Tibial nerve (tissue), 4 donors: ENCODE measurements at regions not wholly inside any gene's neighbourhood (a gene's known extent, or its start where the extent isn't known, plus 50 kb on each side); places are given as distances from the start of the nearest gene placed in this dataset.

Experiments
- DNase-seq, 2 donors: peaks; one replicate each; pipeline ENCODE4 v3.0.0-alpha.2; 2019; ENCODE audit warnings: low spot score in 2 of 2
- H3K27ac ChIP-seq, 4 donors: fragments of 200-600 bp; sonication (generic) in 3 of 4; one replicate each; pipeline ENCODE4 v1.5.1; 2017 to 2019; ENCODE audit warnings: mild to moderate bottlenecking in 1 of 4
- H3K27me3 ChIP-seq, 2 donors: fragments of 200-600 bp; sonication (generic) in 1 of 2; one replicate each; pipeline versions ENCODE4 v1.5.1 to v1.6.0; 2017 to 2019
- H3K36me3 ChIP-seq, 3 donors: fragments of 200-600 bp; sonication (generic); one replicate each; pipeline ENCODE4 v1.5.1; 2018 to 2019
- H3K4me1 ChIP-seq, 4 donors: fragments of 200-600 bp; sonication (generic) in 3 of 4; one replicate each; pipeline ENCODE4 v1.5.1; 2017 to 2019
- H3K4me3 ChIP-seq, 4 donors: fragments of 200-600 bp; sonication (generic) in 3 of 4; one replicate each; pipeline ENCODE4 v1.5.1; 2017 to 2019; ENCODE audit warnings: mild to moderate bottlenecking in 1 of 4, moderate library complexity in 1 of 4
- H3K9me3 ChIP-seq, 4 donors: fragments of 200-600 bp; sonication (generic) in 3 of 4; one replicate each; pipeline ENCODE4 v1.5.1; 2017 to 2019
- EP300 ChIP-seq, 2 donors: sonication (generic); formaldehyde crosslinking; IDR thresholded peaks; one replicate each; pipeline ENCODE4 v1.6.1; 2017; ENCODE audit warnings: antibody characterized with exemption in 2 of 2, mild to moderate bottlenecking in 1 of 2
- POLR2A ChIP-seq, 2 donors: fragments of 450-650 bp; IDR thresholded peaks; one replicate each; pipeline ENCODE4 v1.6.1; 2017; ENCODE audit warnings: antibody characterized with exemption in 2 of 2, mild to moderate bottlenecking in 2 of 2, moderate library complexity in 2 of 2
- WGBS, 2 donors: methylation state at CpG; one replicate each; pipeline ENCODE4 v1.1.5; 2018; 5-methylcytosine and 5-hydroxymethylcytosine counted together
- TF ChIP-seq, protein P1 (sequence below), 5 experiments: fragments of 200-600 bp in 3 of 5; fragments of 450-650 bp in 2 of 5; sonication (generic) in 3 of 5; IDR thresholded peaks; one replicate each; pipeline ENCODE4 v1.5.1; 2016 to 2019; ENCODE audit warnings: antibody characterized with exemption in 5 of 5, mild to moderate bottlenecking in 3 of 5, moderate library complexity in 2 of 5

DNA sequence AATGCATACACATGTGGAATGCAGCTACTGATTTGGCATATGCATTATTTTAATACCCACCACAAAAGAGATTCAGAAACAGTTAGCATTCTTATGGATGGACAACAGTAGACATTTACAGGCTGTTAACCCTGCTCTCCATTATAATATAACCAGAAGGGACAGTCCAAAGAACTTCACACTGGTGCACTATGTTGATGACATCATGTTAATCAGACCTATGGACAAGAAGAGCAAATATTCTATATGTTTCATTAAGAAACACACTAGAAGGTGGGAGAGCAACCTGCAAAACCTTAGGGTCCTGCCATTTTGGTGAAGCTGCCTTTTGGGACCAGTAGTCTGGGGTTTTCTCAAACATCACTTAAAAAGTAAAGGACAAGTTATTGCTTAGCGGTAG, 701.3 kb downstream of the UQCRFS1 start:
- Histone ChIP-seq H3K4me3 (no peak overlapping the region), H3K9me3 (no peaks in the 10 kb centered on the region), H3K4me1 (no peaks in the 10 kb centered on the region), H3K27me3 (no peaks in the 10 kb centered on the region), H3K36me3 (no peaks in the 10 kb centered on the region), H3K27ac (no peak overlapping the region)
- WGBS, 2 donors, result 69 to 89% methylated on average over 1 of the region's 1 CpG
- DNase-seq, result no peak
- TF ChIP-seq, protein P1, sequence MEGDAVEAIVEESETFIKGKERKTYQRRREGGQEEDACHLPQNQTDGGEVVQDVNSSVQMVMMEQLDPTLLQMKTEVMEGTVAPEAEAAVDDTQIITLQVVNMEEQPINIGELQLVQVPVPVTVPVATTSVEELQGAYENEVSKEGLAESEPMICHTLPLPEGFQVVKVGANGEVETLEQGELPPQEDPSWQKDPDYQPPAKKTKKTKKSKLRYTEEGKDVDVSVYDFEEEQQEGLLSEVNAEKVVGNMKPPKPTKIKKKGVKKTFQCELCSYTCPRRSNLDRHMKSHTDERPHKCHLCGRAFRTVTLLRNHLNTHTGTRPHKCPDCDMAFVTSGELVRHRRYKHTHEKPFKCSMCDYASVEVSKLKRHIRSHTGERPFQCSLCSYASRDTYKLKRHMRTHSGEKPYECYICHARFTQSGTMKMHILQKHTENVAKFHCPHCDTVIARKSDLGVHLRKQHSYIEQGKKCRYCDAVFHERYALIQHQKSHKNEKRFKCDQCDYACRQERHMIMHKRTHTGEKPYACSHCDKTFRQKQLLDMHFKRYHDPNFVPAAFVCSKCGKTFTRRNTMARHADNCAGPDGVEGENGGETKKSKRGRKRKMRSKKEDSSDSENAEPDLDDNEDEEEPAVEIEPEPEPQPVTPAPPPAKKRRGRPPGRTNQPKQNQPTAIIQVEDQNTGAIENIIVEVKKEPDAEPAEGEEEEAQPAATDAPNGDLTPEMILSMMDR (IDR thresholded peaks at IDR 0.05), result no peak
- TF ChIP-seq POLR2A (IDR thresholded peaks at IDR 0.05), result no peak
- TF ChIP-seq EP300 (IDR thresholded peaks at IDR 0.05), result no peak

DNA sequence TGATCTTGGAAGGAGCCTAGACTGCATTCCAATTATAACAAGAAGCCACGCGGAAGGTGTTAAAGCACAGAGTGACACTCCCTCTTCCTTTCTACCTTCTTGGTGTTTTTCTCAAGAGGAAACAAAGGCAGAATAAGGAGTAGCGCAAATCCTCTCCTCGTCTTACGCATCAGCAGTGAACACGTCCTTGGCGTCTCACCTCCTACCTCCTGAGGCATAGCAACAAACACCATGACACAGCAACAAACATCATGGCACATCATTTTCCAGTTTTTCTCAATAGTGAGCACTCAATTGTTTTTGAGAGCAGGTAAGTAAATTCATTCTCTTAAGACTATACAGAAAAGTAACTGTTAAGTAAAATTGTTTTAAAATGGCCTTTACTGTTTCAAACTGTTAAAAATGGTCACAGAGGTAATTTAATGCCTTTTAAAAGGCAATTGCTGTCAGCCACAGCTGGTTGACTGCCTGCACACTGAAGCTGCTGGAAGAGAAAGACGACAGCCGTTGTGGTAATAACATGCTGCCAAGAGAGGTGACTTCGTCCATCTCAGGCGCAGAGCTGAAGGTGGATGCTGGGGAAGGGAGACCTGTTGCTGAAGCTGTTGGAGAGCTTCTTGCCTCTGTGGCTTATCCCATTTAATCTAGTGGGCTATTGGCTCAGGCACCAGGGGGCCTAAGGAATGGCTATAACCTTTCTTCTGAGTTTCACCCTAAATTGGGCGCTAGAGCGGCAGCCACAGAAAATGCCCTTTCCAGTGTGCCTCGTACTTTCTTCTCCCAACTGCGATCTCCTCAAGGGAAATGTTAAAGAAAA, 703.7 kb downstream of the UQCRFS1 start:
- WGBS, 2 donors, result 72 to 75% methylated on average over 15 of the region's 15 CpGs
- no peaks in the 10 kb centered on the region for H3K9me3 ChIP-seq
- H3K36me3 ChIP-seq, result no peaks in the 10 kb centered on the region
- no peak for DNase-seq
- no peak overlapping the region for H3K4me3 ChIP-seq
- TF ChIP-seq, protein P1 (IDR thresholded peaks at IDR 0.05), result no peak
- no peak for TF ChIP-seq EP300 (IDR thresholded peaks at IDR 0.05)
- no peak for TF ChIP-seq POLR2A (IDR thresholded peaks at IDR 0.05)
- H3K4me1 ChIP-seq, result no peaks in the 10 kb centered on the region
- no peaks in the 10 kb centered on the region for H3K27me3 ChIP-seq
- no peak overlapping the region for H3K27ac ChIP-seq

DNA sequence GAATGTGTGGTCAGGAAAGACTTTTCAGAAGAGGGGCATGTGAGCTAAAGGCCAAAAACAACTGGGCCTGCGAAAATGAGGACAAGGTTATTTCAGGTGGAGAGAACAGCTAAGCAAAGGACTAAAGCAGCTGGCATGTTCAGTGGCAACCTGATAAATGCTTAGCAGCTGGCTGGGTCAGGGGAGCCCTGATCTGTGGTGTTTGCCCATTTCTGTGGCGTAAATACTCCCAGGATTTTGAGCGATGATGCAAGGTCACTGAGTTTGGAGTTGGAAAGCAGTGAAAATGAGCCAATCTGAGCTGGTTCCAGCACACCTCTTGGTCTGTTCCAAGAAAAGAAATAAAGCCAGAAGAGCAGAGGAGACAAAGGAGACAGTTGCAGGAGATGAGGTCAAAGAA, 704.3 kb downstream of the UQCRFS1 start:
- H3K27ac ChIP-seq, result no peak overlapping the region
- no peak for DNase-seq
- no peaks in the 10 kb centered on the region for H3K27me3 ChIP-seq
- no peaks in the 10 kb centered on the region for H3K9me3 ChIP-seq
- no peaks in the 10 kb centered on the region for H3K36me3 ChIP-seq
- TF ChIP-seq EP300 (IDR thresholded peaks at IDR 0.05) (no peak), POLR2A (IDR thresholded peaks at IDR 0.05) (no peak)
- TF ChIP-seq, protein P1 (IDR thresholded peaks at IDR 0.05), result no peak
- 86% methylated on average over 3 of the region's 3 CpGs for WGBS, 2 donors
- H3K4me3 ChIP-seq, result no peak overlapping the region
- no peaks in the 10 kb centered on the region for H3K4me1 ChIP-seq

DNA sequence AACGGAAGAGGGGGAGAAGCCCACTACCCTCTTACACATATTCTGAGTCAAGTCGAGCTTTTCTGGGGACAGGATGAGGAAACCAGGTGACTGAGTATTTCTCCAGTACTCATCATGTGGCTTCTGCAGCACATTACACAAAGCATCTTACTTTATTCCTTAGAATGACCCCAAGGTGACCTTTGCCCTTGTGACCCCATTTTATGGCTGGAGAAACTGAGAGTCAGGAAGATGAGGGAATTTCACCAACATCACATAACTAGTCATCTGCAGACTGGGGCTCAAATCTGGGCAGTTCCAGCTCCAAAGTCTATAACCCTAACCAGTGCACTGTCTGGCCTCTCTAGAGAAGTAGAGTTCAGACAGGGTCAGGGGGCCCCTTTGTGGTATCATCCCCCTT, 707.0 kb downstream of the UQCRFS1 start:
- TF ChIP-seq, protein P1 (IDR thresholded peaks at IDR 0.05), result no peak
- no peak for TF ChIP-seq POLR2A (IDR thresholded peaks at IDR 0.05)
- no peak for TF ChIP-seq EP300 (IDR thresholded peaks at IDR 0.05)
- no peaks in the 10 kb centered on the region for H3K9me3 ChIP-seq
- H3K36me3 ChIP-seq, result no peaks in the 10 kb centered on the region
- H3K4me3 ChIP-seq, result no peak overlapping the region
- no peaks in the 10 kb centered on the region for H3K4me1 ChIP-seq
- H3K27me3 ChIP-seq, result no peaks in the 10 kb centered on the region
- no peak overlapping the region for H3K27ac ChIP-seq
- WGBS, 2 donors, result 68 to 76% methylated on average over 2 of the region's 2 CpGs
- DNase-seq, result no peak

DNA sequence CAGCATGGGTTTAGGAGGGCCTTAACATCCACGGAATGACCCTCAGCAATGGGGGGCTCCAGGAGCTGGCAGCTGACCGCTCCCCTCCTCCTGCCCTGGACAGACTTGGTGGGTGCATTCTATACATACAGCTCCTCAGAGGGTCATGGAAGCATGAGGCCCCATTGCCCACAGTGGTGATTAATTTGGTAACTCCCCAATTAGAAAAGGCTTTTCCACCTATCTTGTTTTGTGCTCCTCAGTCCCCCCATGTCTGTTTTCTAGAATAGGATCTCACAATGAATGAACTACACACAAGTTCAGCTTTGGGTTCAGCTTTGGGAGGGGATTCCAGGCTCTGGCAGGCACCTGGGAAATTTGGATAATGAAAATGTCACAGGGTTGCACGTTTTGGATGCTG, 707.8 kb downstream of the UQCRFS1 start:
- Histone ChIP-seq H3K36me3 (no peaks in the 10 kb centered on the region), H3K4me1 (no peaks in the 10 kb centered on the region), H3K27me3 (no peaks in the 10 kb centered on the region), H3K4me3 (no peak overlapping the region), H3K9me3 (no peaks in the 10 kb centered on the region), H3K27ac (no peak overlapping the region)
- TF ChIP-seq EP300 (IDR thresholded peaks at IDR 0.05) (no peak), POLR2A (IDR thresholded peaks at IDR 0.05) (no peak)
- TF ChIP-seq, protein P1 (IDR thresholded peaks at IDR 0.05), result no peak
- WGBS, 2 donors, result 82 to 85% methylated on average over 2 to 3 of the region's 3 CpGs
- DNase-seq, result no peak
